WTC11 (cell line): ENCODE measurements at regions not wholly inside any gene's neighbourhood (a gene's known extent, or its start where the extent isn't known, plus 50 kb on each side); places are given as distances from the start of the nearest gene placed in this dataset.

Experiments used
- ATAC-seq: fragments of 200-7000 bp; cut with Tn5 transposase; 2 replicates; pipeline ENCODE4 v1.10.0; 2021; ENCODE audit warnings: mild to moderate bottlenecking, moderate library complexity
- CTCF ChIA-PET: fragments of 300-600 bp; sonication (Branson Sonifier 250); formaldehyde crosslinking; loops from one replicate; lab custom pipeline; 2021; ENCODE audit warnings: antibody characterized with exemption; lab: Charles Lee
- POLR2A ChIA-PET: fragments of 350-600 bp; sonication (Branson Sonifier 250); formaldehyde crosslinking; loops from one replicate; lab custom pipeline; 2021; ENCODE audit warnings: antibody characterized with exemption; lab: Charles Lee
- DNase-seq: peaks from one replicate; pipeline ENCODE4 v3.0.0; 2021; ENCODE audit warnings: low spot score
- H3K27ac Mint-ChIP-seq: 2 replicates; pipeline ENCODE4 v1.8.0; 2021; ENCODE audit warnings: mixed read lengths
- H3K27me3 Mint-ChIP-seq: 2 replicates; pipeline ENCODE4 v1.8.0; 2021; ENCODE audit warnings: low read depth, mild to moderate bottlenecking, moderate library complexity, mixed read lengths
- H3K36me3 Mint-ChIP-seq: 2 replicates; pipeline ENCODE4 v1.8.0; 2021; ENCODE audit warnings: mixed read lengths
- H3K4me1 Mint-ChIP-seq: 2 replicates; pipeline ENCODE4 v1.8.0; 2022; ENCODE audit warnings: mixed read lengths
- H3K4me3 Mint-ChIP-seq: 2 replicates; pipeline ENCODE4 v1.8.0; 2021; ENCODE audit warnings: mild to moderate bottlenecking, moderate library complexity, mixed read lengths
- H3K9me3 Mint-ChIP-seq: 2 replicates; pipeline ENCODE4 v1.8.0; 2021; ENCODE audit warnings: mixed read lengths
- FOXK1 ChIP-seq: sonication (generic); formaldehyde crosslinking; IDR thresholded peaks from 2 replicates; pipeline ENCODE4 v1.8.0; 2022; ENCODE audit warnings: mild to moderate bottlenecking, moderate library complexity, missing genetic modification reagents
- GRHL2 ChIP-seq: fragments of 250-450 bp; sonication (Bioruptor Pico); IDR thresholded peaks from 2 replicates; pipeline ENCODE4 v1.8.0; 2022; ENCODE audit warnings: mild to moderate bottlenecking, moderate library complexity; ENCODE audit not compliant: insufficient replicate concordance, severe bottlenecking
- IRF2 ChIP-seq: sonication (generic); formaldehyde crosslinking; IDR thresholded peaks from 2 replicates; pipeline ENCODE4 v1.8.0; 2022; ENCODE audit warnings: low read depth, missing genetic modification reagents, borderline replicate concordance
- JUN ChIP-seq: sonication (generic); formaldehyde crosslinking; IDR thresholded peaks from 2 replicates; pipeline ENCODE4 v1.8.0; 2023; ENCODE audit warnings: mild to moderate bottlenecking, missing genetic modification reagents
- NFE2L1 ChIP-seq: sonication (generic); formaldehyde crosslinking; IDR thresholded peaks from 2 replicates; pipeline ENCODE4 v1.8.1; 2023; ENCODE audit warnings: missing genetic modification reagents
- RORB ChIP-seq: fragments of 250-450 bp; sonication (Bioruptor Pico); IDR thresholded peaks from 2 replicates; pipeline ENCODE4 v1.9.0; 2021; ENCODE audit warnings: mild to moderate bottlenecking
- SMAD4 ChIP-seq: sonication (generic); formaldehyde crosslinking; IDR thresholded peaks from 2 replicates; pipeline ENCODE4 v1.8.0; 2022; ENCODE audit warnings: mild to moderate bottlenecking, missing genetic modification reagents
- SP1 ChIP-seq: sonication (generic); formaldehyde crosslinking; conservative IDR thresholded peaks from 2 replicates; pipeline ENCODE4 v1.8.1; 2022; ENCODE audit warnings: missing genetic modification reagents
- TCF7 ChIP-seq: sonication (generic); formaldehyde crosslinking; IDR thresholded peaks from 2 replicates; pipeline ENCODE4 v1.8.0; 2022; ENCODE audit warnings: mild to moderate bottlenecking, low read depth, missing genetic modification reagents, moderate library complexity
- ZBTB21 ChIP-seq: sonication (generic); formaldehyde crosslinking; IDR thresholded peaks from 2 replicates; pipeline ENCODE4 v1.8.1; 2023; ENCODE audit warnings: mild to moderate bottlenecking, missing genetic modification reagents, borderline replicate concordance
- ZNF138 ChIP-seq: sonication (generic); formaldehyde crosslinking; conservative IDR thresholded peaks from 2 replicates; pipeline ENCODE4 v1.8.1; 2022; ENCODE audit warnings: mild to moderate bottlenecking, moderate library complexity, missing genetic modification reagents
- ZNF263 ChIP-seq: sonication (generic); formaldehyde crosslinking; IDR thresholded peaks from 2 replicates; pipeline ENCODE4 v1.8.1; 2022; ENCODE audit warnings: low read depth, mild to moderate bottlenecking, moderate library complexity, missing genetic modification reagents
- TF ChIP-seq, protein P1 (sequence below): sonication (generic); formaldehyde crosslinking; IDR thresholded peaks from 2 replicates; pipeline ENCODE4 v1.8.1; 2022; ENCODE audit warnings: mild to moderate bottlenecking, moderate library complexity, missing genetic modification reagents
- TF ChIP-seq, protein P2 (sequence below): sonication (generic); formaldehyde crosslinking; IDR thresholded peaks from 2 replicates; pipeline ENCODE4 v1.8.1; 2023; ENCODE audit warnings: mild to moderate bottlenecking, missing genetic modification reagents
- TF ChIP-seq, protein P3 (sequence below): fragments of 250-450 bp; sonication (Bioruptor Pico); IDR thresholded peaks from 2 replicates; pipeline ENCODE4 v1.9.0; 2021; ENCODE audit warnings: moderate library complexity, mild to moderate bottlenecking, inconsistent platforms, borderline replicate concordance
- TF ChIP-seq, protein P4 (sequence below): sonication (generic); formaldehyde crosslinking; IDR thresholded peaks from 2 replicates; pipeline ENCODE4 v1.8.1; 2022; ENCODE audit warnings: low read depth, missing genetic modification reagents, borderline replicate concordance
- TF ChIP-seq, protein P5 (sequence below): sonication (generic); formaldehyde crosslinking; IDR thresholded peaks from 2 replicates; pipeline ENCODE4 v1.8.1; 2022; ENCODE audit warnings: missing genetic modification reagents, borderline replicate concordance
- TF ChIP-seq, protein P6 (sequence below): fragments of 250-450 bp; sonication (Bioruptor Pico); IDR thresholded peaks from 2 replicates; pipeline ENCODE4 v2.1.2; 2022; ENCODE audit warnings: mild to moderate bottlenecking, moderate library complexity
- TF ChIP-seq, protein P7 (sequence below): sonication (generic); formaldehyde crosslinking; IDR thresholded peaks from 2 replicates; pipeline ENCODE4 v1.8.1; 2022; ENCODE audit warnings: low read depth, mild to moderate bottlenecking, moderate library complexity, missing genetic modification reagents, borderline replicate concordance
- TF ChIP-seq, protein P8 (sequence below): fragments of 250-450 bp; sonication (Bioruptor Pico); conservative IDR thresholded peaks from 2 replicates; pipeline ENCODE4 v1.9.0; 2021; ENCODE audit warnings: mild to moderate bottlenecking

DNA sequence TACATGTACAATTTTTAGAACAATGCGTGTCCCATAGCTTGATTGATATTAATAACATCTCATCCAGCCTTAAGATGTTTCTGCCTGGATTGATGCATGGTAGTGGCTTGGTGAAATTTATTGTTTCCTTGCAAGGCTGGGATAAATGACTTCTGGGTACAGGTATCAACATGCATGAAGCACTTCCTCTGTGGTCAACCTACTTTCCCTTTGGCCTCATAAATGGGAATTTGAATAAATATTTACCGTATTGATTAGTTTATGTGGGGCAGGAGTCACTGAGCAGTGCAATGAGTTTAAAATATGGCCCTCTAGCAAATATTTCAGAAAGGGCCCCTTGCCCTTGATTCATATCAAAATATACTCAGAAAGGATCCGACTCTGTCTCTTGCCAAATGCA lies 83.9 kb upstream of the KCNE2 start:
- H3K4me1 Mint-ChIP-seq, result no peaks in the 10 kb centered on the region
- POLR2A ChIA-PET, result no interaction called here
- no peak for ATAC-seq

More for the DNA sequence above, 83.9 kb upstream of the KCNE2 start:
- DNase-seq, result no peak
- TF ChIP-seq, protein P1, sequence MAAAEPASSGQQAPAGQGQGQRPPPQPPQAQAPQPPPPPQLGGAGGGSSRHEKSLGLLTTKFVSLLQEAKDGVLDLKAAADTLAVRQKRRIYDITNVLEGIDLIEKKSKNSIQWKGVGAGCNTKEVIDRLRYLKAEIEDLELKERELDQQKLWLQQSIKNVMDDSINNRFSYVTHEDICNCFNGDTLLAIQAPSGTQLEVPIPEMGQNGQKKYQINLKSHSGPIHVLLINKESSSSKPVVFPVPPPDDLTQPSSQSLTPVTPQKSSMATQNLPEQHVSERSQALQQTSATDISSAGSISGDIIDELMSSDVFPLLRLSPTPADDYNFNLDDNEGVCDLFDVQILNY (CRISPR knock-in tag), result no peak
- TF ChIP-seq, protein P2, sequence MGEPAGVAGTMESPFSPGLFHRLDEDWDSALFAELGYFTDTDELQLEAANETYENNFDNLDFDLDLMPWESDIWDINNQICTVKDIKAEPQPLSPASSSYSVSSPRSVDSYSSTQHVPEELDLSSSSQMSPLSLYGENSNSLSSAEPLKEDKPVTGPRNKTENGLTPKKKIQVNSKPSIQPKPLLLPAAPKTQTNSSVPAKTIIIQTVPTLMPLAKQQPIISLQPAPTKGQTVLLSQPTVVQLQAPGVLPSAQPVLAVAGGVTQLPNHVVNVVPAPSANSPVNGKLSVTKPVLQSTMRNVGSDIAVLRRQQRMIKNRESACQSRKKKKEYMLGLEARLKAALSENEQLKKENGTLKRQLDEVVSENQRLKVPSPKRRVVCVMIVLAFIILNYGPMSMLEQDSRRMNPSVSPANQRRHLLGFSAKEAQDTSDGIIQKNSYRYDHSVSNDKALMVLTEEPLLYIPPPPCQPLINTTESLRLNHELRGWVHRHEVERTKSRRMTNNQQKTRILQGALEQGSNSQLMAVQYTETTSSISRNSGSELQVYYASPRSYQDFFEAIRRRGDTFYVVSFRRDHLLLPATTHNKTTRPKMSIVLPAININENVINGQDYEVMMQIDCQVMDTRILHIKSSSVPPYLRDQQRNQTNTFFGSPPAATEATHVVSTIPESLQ (CRISPR knock-in tag), result no peak
- TF ChIP-seq RORB, result no peak
- TF ChIP-seq, protein P3, sequence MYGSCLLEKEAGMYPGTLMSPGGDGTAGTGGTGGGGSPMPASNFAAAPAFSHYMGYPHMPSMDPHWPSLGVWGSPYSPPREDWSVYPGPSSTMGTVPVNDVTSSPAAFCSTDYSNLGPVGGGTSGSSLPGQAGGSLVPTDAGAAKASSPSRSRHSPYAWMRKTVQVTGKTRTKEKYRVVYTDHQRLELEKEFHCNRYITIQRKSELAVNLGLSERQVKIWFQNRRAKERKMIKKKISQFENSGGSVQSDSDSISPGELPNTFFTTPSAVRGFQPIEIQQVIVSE (CRISPR knock-in tag), result no peak
- TF ChIP-seq JUN (CRISPR knock-in tag), result no peak
- TF ChIP-seq, protein P4, sequence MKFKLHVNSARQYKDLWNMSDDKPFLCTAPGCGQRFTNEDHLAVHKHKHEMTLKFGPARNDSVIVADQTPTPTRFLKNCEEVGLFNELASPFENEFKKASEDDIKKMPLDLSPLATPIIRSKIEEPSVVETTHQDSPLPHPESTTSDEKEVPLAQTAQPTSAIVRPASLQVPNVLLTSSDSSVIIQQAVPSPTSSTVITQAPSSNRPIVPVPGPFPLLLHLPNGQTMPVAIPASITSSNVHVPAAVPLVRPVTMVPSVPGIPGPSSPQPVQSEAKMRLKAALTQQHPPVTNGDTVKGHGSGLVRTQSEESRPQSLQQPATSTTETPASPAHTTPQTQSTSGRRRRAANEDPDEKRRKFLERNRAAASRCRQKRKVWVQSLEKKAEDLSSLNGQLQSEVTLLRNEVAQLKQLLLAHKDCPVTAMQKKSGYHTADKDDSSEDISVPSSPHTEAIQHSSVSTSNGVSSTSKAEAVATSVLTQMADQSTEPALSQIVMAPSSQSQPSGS (CRISPR knock-in tag), result no peak
- TF ChIP-seq SP1 (CRISPR knock-in tag), result no peak
- no peak for TF ChIP-seq SMAD4 (CRISPR knock-in tag)
- no peak for TF ChIP-seq ZBTB21
- TF ChIP-seq GRHL2 (CRISPR knock-in tag), result no peak
- no peak for TF ChIP-seq ZNF263 (CRISPR knock-in tag)
- TF ChIP-seq IRF2 (CRISPR knock-in tag), result no peak
- TF ChIP-seq, protein P5, sequence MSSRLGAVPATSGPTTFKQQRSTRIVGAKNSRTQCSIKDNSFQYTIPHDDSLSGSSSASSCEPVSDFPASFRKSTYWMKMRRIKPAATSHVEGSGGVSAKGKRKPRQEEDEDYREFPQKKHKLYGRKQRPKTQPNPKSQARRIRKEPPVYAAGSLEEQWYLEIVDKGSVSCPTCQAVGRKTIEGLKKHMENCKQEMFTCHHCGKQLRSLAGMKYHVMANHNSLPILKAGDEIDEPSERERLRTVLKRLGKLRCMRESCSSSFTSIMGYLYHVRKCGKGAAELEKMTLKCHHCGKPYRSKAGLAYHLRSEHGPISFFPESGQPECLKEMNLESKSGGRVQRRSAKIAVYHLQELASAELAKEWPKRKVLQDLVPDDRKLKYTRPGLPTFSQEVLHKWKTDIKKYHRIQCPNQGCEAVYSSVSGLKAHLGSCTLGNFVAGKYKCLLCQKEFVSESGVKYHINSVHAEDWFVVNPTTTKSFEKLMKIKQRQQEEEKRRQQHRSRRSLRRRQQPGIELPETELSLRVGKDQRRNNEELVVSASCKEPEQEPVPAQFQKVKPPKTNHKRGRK, result no peak
- TF ChIP-seq FOXK1 (CRISPR knock-in tag), result no peak
- TF ChIP-seq, protein P6, sequence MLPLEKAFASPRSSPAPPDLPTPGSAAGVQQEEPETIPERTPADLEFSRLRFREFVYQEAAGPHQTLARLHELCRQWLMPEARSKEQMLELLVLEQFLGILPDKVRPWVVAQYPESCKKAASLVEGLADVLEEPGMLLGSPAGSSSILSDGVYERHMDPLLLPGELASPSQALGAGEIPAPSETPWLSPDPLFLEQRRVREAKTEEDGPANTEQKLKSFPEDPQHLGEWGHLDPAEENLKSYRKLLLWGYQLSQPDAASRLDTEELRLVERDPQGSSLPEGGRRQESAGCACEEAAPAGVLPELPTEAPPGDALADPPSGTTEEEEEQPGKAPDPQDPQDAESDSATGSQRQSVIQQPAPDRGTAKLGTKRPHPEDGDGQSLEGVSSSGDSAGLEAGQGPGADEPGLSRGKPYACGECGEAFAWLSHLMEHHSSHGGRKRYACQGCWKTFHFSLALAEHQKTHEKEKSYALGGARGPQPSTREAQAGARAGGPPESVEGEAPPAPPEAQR, result no peak
- TF ChIP-seq, protein P7, sequence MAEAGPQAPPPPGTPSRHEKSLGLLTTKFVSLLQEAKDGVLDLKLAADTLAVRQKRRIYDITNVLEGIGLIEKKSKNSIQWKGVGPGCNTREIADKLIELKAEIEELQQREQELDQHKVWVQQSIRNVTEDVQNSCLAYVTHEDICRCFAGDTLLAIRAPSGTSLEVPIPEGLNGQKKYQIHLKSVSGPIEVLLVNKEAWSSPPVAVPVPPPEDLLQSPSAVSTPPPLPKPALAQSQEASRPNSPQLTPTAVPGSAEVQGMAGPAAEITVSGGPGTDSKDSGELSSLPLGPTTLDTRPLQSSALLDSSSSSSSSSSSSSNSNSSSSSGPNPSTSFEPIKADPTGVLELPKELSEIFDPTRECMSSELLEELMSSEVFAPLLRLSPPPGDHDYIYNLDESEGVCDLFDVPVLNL (CRISPR knock-in tag), result no peak
- TF ChIP-seq ZNF138 (CRISPR knock-in tag), result no peak
- TF ChIP-seq, protein P8, sequence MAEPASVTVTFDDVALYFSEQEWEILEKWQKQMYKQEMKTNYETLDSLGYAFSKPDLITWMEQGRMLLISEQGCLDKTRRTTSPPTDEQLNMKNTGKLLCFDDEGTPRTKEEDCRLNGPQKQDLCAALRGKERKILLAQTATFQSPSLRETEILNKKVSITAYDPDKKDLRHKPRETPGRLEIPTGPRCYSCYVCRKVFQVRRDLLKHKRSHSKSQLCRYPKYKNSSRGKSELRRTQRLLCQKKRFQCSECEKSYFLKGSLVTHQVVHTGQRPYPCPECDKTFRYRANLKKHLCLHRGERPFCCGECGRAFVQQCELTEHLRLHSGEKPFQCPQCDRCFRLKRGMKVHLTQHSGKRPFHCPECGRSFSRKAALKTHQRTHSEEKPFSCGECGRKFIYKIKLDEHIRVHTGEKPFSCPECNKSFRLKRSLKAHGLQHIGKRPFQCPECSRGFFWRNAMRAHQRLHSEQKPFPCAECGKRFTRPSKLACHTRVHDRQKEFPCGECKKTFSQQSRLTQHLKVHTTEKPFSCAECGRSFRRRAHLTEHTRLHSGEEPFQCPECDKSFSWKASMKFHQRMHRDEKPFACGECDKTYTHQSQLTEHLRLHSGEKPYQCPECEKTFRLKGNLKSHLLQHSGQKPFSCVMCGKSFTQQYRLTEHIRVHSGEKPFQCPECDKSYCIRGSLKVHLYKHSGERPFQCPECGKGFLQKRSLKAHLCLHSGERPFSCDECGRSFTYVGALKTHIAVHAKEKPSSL (CRISPR knock-in tag), result no peak
- no peak for TF ChIP-seq NFE2L1 (CRISPR knock-in tag)
- TF ChIP-seq TCF7, result no peak
- Mint-ChIP-seq H3K36me3 (no peaks in the 10 kb centered on the region), H3K27ac (no peak overlapping the region), H3K9me3 (peaks cover 12% of the 10 kb centered on the region), H3K27me3 (no peaks in the 10 kb centered on the region), H3K4me3 (no peak overlapping the region)
- CTCF ChIA-PET, result interaction anchor here (0.6 kb wide), 1 partner anchor 1627 kb away, joined by 3 read pairs; no protein-coding TSS in a partner anchor
